ENCODE measurements at regions not wholly inside any gene's neighbourhood (a gene's known extent, or its start where the extent isn't known, plus 50 kb on each side); places are given as distances from the start of the nearest gene placed in this dataset.

GRCh38 chr21:36235058-36235582 lies 78.5 kb downstream of the DOP1B start:
- TF ChIP-seq CTCF (conservative IDR thresholded peaks at IDR 0.05 in 1 of 2, IDR thresholded peaks at IDR 0.05 in 1 of 2; ENCODE audit: low read depth in 1 of 2, low read length in 2 of 2) = no peak
- no peak for TF ChIP-seq EZH2 (IDR thresholded peaks at IDR 0.05; ENCODE audit: low read length, missing control alignments)
